K562 (cell line): ENCODE measurements at regions not wholly inside any gene's neighbourhood (a gene's known extent, or its start where the extent isn't known, plus 50 kb on each side); places are given as distances from the start of the nearest gene placed in this dataset.

ENCODE experiments used
- ATF1 ChIP-seq, 2 experiments: fragments of 450-650 bp in 1 of 2; IDR thresholded peaks; 2 replicates each; pipeline ENCODE4 v1.6.1; 2016; ENCODE audit warnings: missing compliant biosample characterization in 1 of 2, missing genetic modification characterization in 1 of 2
- FOXM1 ChIP-seq, 2 experiments: fragments of 450-650 bp in 1 of 2; sonication (generic) in 1 of 2; formaldehyde crosslinking in 1 of 2; IDR thresholded peaks; 2 replicates each; pipeline versions ENCODE4 v1.6.1 to v1.9.0; 2017 to 2022; ENCODE audit warnings: low read depth in 2 of 2, mild to moderate bottlenecking in 2 of 2, missing genetic modification reagents in 1 of 2, moderate library complexity in 1 of 2
- JUND ChIP-seq, 2 experiments: IDR thresholded peaks; 2 replicates in 1 of 2; 3 replicates in 1 of 2; pipeline ENCODE4 v1.6.1; 2011; ENCODE audit warnings: borderline replicate concordance in 2 of 2, low read depth in 2 of 2, low read length in 2 of 2, improper control_type of control experiment in 1 of 2, missing biosample characterization in 1 of 2, missing genetic modification characterization in 1 of 2, missing genetic modification reagents in 1 of 2
- KAT2B ChIP-seq: IDR thresholded peaks from one replicate; pipeline ENCODE4 v1.6.1; 2012; ENCODE audit warnings: low read depth, mild to moderate bottlenecking, control low read depth, inconsistent platforms, low read length, moderate library complexity
- MAFF ChIP-seq: IDR thresholded peaks from 2 replicates; pipeline ENCODE4 v1.6.1; 2012; ENCODE audit warnings: low read length, improper control_type of control experiment
- POLR2A ChIP-seq: fragments of 450-650 bp; conservative IDR thresholded peaks from 2 replicates; pipeline ENCODE4 v1.6.1; 2016
- SIN3A ChIP-seq, 2 experiments: fragments of 150-350 bp in 1 of 2; IDR thresholded peaks; 2 replicates each; pipeline ENCODE4 v1.6.1; 2011 to 2016; ENCODE audit warnings: borderline replicate concordance in 2 of 2, low read depth in 2 of 2, low read length in 2 of 2, mild to moderate bottlenecking in 2 of 2, moderate library complexity in 2 of 2; ENCODE audit not compliant: control insufficient read depth in 1 of 2
- ZNF347 ChIP-seq: fragments of 450-650 bp; formaldehyde crosslinking; IDR thresholded peaks from 2 replicates; pipeline ENCODE4 v1.4.0; 2020; ENCODE audit warnings: low read depth, mild to moderate bottlenecking, moderate library complexity
- ZNF551 ChIP-seq: fragments of 250-450 bp; sonication (Bioruptor Pico); IDR thresholded peaks from 2 replicates; pipeline ENCODE4 v1.5.0; 2021; ENCODE audit warnings: mild to moderate bottlenecking, moderate library complexity
- ZNF785 ChIP-seq: fragments of 250-450 bp; sonication (Bioruptor Pico); IDR thresholded peaks from 2 replicates; pipeline ENCODE4 v1.4.0; 2020; ENCODE audit warnings: mild to moderate bottlenecking
- TF ChIP-seq, protein P1 (sequence below): fragments of 250-450 bp; sonication (Bioruptor Pico); IDR thresholded peaks from 2 replicates; pipeline ENCODE4 v1.4.0; 2020; ENCODE audit warnings: mild to moderate bottlenecking, moderate library complexity
- TF ChIP-seq, protein P2 (sequence below): sonication (generic); formaldehyde crosslinking; IDR thresholded peaks from 2 replicates; pipeline ENCODE4 v1.8.0; 2023; ENCODE audit warnings: mild to moderate bottlenecking, missing genetic modification reagents
- TF ChIP-seq, protein P3 (sequence below): fragments of 250-450 bp; sonication (Bioruptor Pico); IDR thresholded peaks from 2 replicates; pipeline ENCODE4 v1.4.0; 2020; ENCODE audit warnings: mild to moderate bottlenecking, moderate library complexity, borderline replicate concordance

DNA sequence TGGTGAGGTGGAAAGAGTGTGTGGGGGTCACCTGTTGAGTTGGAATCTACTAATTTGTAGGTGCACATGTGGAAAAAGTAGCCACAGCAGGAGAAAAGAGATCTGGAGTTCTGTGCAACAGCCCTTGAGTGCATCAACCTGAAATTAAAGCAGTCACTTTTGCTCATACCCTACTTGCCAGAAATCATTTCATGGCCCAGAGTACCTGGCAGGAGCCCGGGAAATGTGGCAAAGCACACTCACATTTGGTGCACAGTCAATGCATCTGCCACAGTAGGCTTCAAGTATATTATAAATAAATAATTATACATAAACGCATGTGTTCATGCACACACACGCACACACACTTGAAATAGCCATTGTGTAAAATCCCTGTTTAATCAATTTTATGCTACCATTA lies 203.0 kb downstream of the ICE1 start:
- no peak for TF ChIP-seq KAT2B
- no peak for TF ChIP-seq FOXM1 (IDR thresholded peaks at IDR 0.05; ENCODE audit: low read depth)
- no peak for TF ChIP-seq FOXM1 (CRISPR knock-in tag; IDR thresholded peaks at IDR 0.05; ENCODE audit: low read depth)
- TF ChIP-seq, protein P1, sequence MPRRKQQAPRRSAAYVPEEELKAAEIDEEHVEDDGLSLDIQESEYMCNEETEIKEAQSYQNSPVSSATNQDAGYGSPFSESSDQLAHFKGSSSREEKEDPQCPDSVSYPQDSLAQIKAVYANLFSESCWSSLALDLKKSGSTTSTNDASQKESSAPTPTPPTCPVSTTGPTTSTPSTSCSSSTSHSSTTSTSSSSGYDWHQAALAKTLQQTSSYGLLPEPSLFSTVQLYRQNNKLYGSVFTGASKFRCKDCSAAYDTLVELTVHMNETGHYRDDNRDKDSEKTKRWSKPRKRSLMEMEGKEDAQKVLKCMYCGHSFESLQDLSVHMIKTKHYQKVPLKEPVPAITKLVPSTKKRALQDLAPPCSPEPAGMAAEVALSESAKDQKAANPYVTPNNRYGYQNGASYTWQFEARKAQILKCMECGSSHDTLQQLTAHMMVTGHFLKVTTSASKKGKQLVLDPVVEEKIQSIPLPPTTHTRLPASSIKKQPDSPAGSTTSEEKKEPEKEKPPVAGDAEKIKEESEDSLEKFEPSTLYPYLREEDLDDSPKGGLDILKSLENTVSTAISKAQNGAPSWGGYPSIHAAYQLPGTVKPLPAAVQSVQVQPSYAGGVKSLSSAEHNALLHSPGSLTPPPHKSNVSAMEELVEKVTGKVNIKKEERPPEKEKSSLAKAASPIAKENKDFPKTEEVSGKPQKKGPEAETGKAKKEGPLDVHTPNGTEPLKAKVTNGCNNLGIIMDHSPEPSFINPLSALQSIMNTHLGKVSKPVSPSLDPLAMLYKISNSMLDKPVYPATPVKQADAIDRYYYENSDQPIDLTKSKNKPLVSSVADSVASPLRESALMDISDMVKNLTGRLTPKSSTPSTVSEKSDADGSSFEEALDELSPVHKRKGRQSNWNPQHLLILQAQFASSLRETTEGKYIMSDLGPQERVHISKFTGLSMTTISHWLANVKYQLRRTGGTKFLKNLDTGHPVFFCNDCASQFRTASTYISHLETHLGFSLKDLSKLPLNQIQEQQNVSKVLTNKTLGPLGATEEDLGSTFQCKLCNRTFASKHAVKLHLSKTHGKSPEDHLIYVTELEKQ (CRISPR knock-in tag): no peak
- TF ChIP-seq SIN3A (IDR thresholded peaks at IDR 0.05; ENCODE audit: borderline replicate concordance in 2 of 2, control insufficient read depth in 1 of 2, low read depth in 2 of 2, low read length in 2 of 2): no peak
- TF ChIP-seq, protein P2, sequence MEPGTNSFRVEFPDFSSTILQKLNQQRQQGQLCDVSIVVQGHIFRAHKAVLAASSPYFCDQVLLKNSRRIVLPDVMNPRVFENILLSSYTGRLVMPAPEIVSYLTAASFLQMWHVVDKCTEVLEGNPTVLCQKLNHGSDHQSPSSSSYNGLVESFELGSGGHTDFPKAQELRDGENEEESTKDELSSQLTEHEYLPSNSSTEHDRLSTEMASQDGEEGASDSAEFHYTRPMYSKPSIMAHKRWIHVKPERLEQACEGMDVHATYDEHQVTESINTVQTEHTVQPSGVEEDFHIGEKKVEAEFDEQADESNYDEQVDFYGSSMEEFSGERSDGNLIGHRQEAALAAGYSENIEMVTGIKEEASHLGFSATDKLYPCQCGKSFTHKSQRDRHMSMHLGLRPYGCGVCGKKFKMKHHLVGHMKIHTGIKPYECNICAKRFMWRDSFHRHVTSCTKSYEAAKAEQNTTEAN (CRISPR knock-in tag): no peak
- no peak for TF ChIP-seq ZNF785 (CRISPR knock-in tag)
- no peak for TF ChIP-seq ZNF551 (CRISPR knock-in tag)
- TF ChIP-seq ATF1 (CRISPR knock-in tag; IDR thresholded peaks at IDR 0.05): no peak
- TF ChIP-seq ATF1 (tag; IDR thresholded peaks at IDR 0.05): no peak
- no peak for TF ChIP-seq ZNF347
- TF ChIP-seq POLR2A: no peak
- TF ChIP-seq MAFF: no peak
- TF ChIP-seq, protein P3, sequence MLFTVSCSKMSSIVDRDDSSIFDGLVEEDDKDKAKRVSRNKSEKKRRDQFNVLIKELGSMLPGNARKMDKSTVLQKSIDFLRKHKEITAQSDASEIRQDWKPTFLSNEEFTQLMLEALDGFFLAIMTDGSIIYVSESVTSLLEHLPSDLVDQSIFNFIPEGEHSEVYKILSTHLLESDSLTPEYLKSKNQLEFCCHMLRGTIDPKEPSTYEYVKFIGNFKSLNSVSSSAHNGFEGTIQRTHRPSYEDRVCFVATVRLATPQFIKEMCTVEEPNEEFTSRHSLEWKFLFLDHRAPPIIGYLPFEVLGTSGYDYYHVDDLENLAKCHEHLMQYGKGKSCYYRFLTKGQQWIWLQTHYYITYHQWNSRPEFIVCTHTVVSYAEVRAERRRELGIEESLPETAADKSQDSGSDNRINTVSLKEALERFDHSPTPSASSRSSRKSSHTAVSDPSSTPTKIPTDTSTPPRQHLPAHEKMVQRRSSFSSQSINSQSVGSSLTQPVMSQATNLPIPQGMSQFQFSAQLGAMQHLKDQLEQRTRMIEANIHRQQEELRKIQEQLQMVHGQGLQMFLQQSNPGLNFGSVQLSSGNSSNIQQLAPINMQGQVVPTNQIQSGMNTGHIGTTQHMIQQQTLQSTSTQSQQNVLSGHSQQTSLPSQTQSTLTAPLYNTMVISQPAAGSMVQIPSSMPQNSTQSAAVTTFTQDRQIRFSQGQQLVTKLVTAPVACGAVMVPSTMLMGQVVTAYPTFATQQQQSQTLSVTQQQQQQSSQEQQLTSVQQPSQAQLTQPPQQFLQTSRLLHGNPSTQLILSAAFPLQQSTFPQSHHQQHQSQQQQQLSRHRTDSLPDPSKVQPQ (CRISPR knock-in tag): no peak
- no peak for TF ChIP-seq JUND (IDR thresholded peaks at IDR 0.05; ENCODE audit: borderline replicate concordance, low read depth, low read length)
- TF ChIP-seq JUND (tag; IDR thresholded peaks at IDR 0.05; ENCODE audit: borderline replicate concordance, low read depth, low read length): no peak
